Activated naive CD4-positive, alpha-beta T cell treated with anti-CD3 and anti-CD28 coated beads for 36 hours (primary cell): ENCODE measurements at regions not wholly inside any gene's neighbourhood (a gene's known extent, or its start where the extent isn't known, plus 50 kb on each side); places are given as distances from the start of the nearest gene placed in this dataset.
A peak's percentile ranks its signal among the peaks of the same experiment; 100 is the strongest.

ENCODE experiments used
- CTCF ChIA-PET: fragments of 350-600 bp; sonication (Branson Sonifier 250); formaldehyde crosslinking; loops from one replicate; lab custom pipeline; 2021; ENCODE audit warnings: antibody characterized with exemption; lab: Charles Lee
- DNase-seq: peaks from one replicate; pipeline ENCODE4 v3.0.0-alpha.2; 2020
- H3K27ac Mint-ChIP-seq: one replicate; pipeline ENCODE4 v1.8.0; 2021; ENCODE audit warnings: mild to moderate bottlenecking, mixed read lengths
- H3K27me3 Mint-ChIP-seq: one replicate; pipeline ENCODE4 v1.8.0; 2021; ENCODE audit warnings: low read depth, mixed read lengths
- H3K36me3 Mint-ChIP-seq: one replicate; pipeline ENCODE4 v1.8.0; 2021; ENCODE audit warnings: low read depth, mixed read lengths
- H3K4me1 Mint-ChIP-seq: one replicate; pipeline ENCODE4 v1.8.0; 2021; ENCODE audit warnings: low read depth, mixed read lengths
- H3K4me3 Mint-ChIP-seq: one replicate; pipeline ENCODE4 v1.8.0; 2021; ENCODE audit warnings: mild to moderate bottlenecking, moderate library complexity, mixed read lengths
- H3K9me3 Mint-ChIP-seq: one replicate; pipeline ENCODE4 v1.8.0; 2021; ENCODE audit warnings: mixed read lengths
- intact Hi-C: fragments of 100-400 bp; cut with micrococcal nuclease; formaldehyde crosslinking; loops from one replicate; pipeline ENCODE4 v1.15.1; 2023

GRCh38 chr9:29209748-29210291, 1636.5 kb upstream of the C9orf72 start:
- intact Hi-C loops = no loop called here
- no peaks in the 10 kb centered on the region for H3K36me3 Mint-ChIP-seq
- peaks cover 39% of the 10 kb centered on the region for H3K27me3 Mint-ChIP-seq
- peaks cover 19% of the 10 kb centered on the region for H3K4me1 Mint-ChIP-seq
- no peak overlapping the region for H3K27ac Mint-ChIP-seq
- H3K4me3 Mint-ChIP-seq = no peak overlapping the region
- DNase-seq = no peak
- CTCF ChIA-PET = no interaction called here
- no peaks in the 10 kb centered on the region for H3K9me3 Mint-ChIP-seq

- H3K36me3 Mint-ChIP-seq = no peaks in the 10 kb centered on the region
- H3K4me1 Mint-ChIP-seq = peaks cover 19% of the 10 kb centered on the region
- H3K4me3 Mint-ChIP-seq = no peak overlapping the region
- H3K27ac Mint-ChIP-seq = no peak overlapping the region
- peaks cover 51% of the 10 kb centered on the region for H3K27me3 Mint-ChIP-seq
- CTCF ChIA-PET = interaction anchor here (0.9 to 1.1 kb wide), 2 partner anchors 15 to 18 kb away, joined by 3 read pairs; no protein-coding TSS in a partner anchor
- H3K9me3 Mint-ChIP-seq = no peaks in the 10 kb centered on the region
- intact Hi-C loops = no loop called here
- DNase-seq = no peak
Observed at GRCh38 chr9:29211003-29211579, 1637.8 kb upstream of the C9orf72 start.

GRCh38 chr9:29211580-29212396, 1638.5 kb upstream of the C9orf72 start:
- intact Hi-C loops = no loop called here
- peaks cover 19% of the 10 kb centered on the region for H3K4me1 Mint-ChIP-seq
- peak; percentile 29 for DNase-seq
- CTCF ChIA-PET = interaction anchor here (0.9 to 1.1 kb wide), 3 partner anchors 9 to 18 kb away, joined by 3 to 5 read pairs (median 3); no protein-coding TSS in a partner anchor
- no peak overlapping the region for H3K27ac Mint-ChIP-seq
- no peaks in the 10 kb centered on the region for H3K36me3 Mint-ChIP-seq
- no peak overlapping the region for H3K4me3 Mint-ChIP-seq
- no peaks in the 10 kb centered on the region for H3K9me3 Mint-ChIP-seq
- peaks cover 57% of the 10 kb centered on the region for H3K27me3 Mint-ChIP-seq

GRCh38 chr9:29212397-29213387, 1639.4 kb upstream of the C9orf72 start:
- no peaks in the 10 kb centered on the region for H3K9me3 Mint-ChIP-seq
- H3K27ac Mint-ChIP-seq = no peak overlapping the region
- no peak for DNase-seq
- no peaks in the 10 kb centered on the region for H3K36me3 Mint-ChIP-seq
- H3K4me3 Mint-ChIP-seq = peak overlapping the region; percentile 36
- intact Hi-C loops = no loop called here
- peaks cover 59% of the 10 kb centered on the region for H3K27me3 Mint-ChIP-seq
- peaks cover 19% of the 10 kb centered on the region for H3K4me1 Mint-ChIP-seq
- CTCF ChIA-PET = interaction anchor here (0.7 to 0.9 kb wide), 2 partner anchors 10 to 11 kb away, joined by 4 to 5 read pairs; no protein-coding TSS in a partner anchor

- no peaks in the 10 kb centered on the region for H3K36me3 Mint-ChIP-seq
- intact Hi-C loops = no loop called here
- CTCF ChIA-PET = no interaction called here
- no peak for DNase-seq
- H3K4me1 Mint-ChIP-seq = peaks cover 19% of the 10 kb centered on the region
- H3K27ac Mint-ChIP-seq = no peak within 1 kb of the TSS
- H3K4me3 Mint-ChIP-seq = peak within 1 kb of the TSS; percentile 36
- H3K27me3 Mint-ChIP-seq = peaks cover 59% of the 10 kb centered on the region
- H3K9me3 Mint-ChIP-seq = no peaks in the 10 kb centered on the region
Observed at GRCh38 chr9:29213417-29214153, 1640.3 kb upstream of the C9orf72 start, which contains the start of gene LINGO2. Gene LINGO2 (minus strand): TSS chr9:29213601.

GRCh38 chr9:29214154-29214689, 1640.9 kb upstream of the C9orf72 start:
- DNase-seq = no peak
- CTCF ChIA-PET = no interaction called here
- H3K27me3 Mint-ChIP-seq = peaks cover 59% of the 10 kb centered on the region
- H3K4me1 Mint-ChIP-seq = peaks cover 19% of the 10 kb centered on the region
- no peak overlapping the region for H3K4me3 Mint-ChIP-seq
- H3K36me3 Mint-ChIP-seq = no peaks in the 10 kb centered on the region
- H3K9me3 Mint-ChIP-seq = no peaks in the 10 kb centered on the region
- H3K27ac Mint-ChIP-seq = no peak overlapping the region
- intact Hi-C loops = no loop called here

GRCh38 chr9:29214690-29215253, 1641.5 kb upstream of the C9orf72 start:
- CTCF ChIA-PET = no interaction called here
- intact Hi-C loops = no loop called here
- peaks cover 19% of the 10 kb centered on the region for H3K4me1 Mint-ChIP-seq
- DNase-seq = no peak
- H3K4me3 Mint-ChIP-seq = no peak overlapping the region
- no peak overlapping the region for H3K27ac Mint-ChIP-seq
- no peaks in the 10 kb centered on the region for H3K9me3 Mint-ChIP-seq
- H3K27me3 Mint-ChIP-seq = peaks cover 58% of the 10 kb centered on the region
- H3K36me3 Mint-ChIP-seq = no peaks in the 10 kb centered on the region

- Mint-ChIP-seq H3K4me1 (peaks cover 8% of the 10 kb centered on the region), H3K27me3 (peaks cover 35% of the 10 kb centered on the region), H3K36me3 (no peaks in the 10 kb centered on the region), H3K4me3 (no peak overlapping the region), H3K27ac (no peak overlapping the region), H3K9me3 (no peaks in the 10 kb centered on the region)
- DNase-seq = no peak
- CTCF ChIA-PET = no interaction called here
- intact Hi-C loops = no loop called here
Observed at GRCh38 chr9:29217966-29218365, 1644.7 kb upstream of the C9orf72 start.

- Mint-ChIP-seq H3K4me3 (no peak overlapping the region), H3K36me3 (no peaks in the 10 kb centered on the region), H3K27ac (no peak overlapping the region), H3K27me3 (peaks cover 11% of the 10 kb centered on the region), H3K4me1 (no peaks in the 10 kb centered on the region), H3K9me3 (no peaks in the 10 kb centered on the region)
- CTCF ChIA-PET = no interaction called here
- no peak for DNase-seq
- intact Hi-C loops = no loop called here
Observed at GRCh38 chr9:29220596-29221251, 1647.4 kb upstream of the C9orf72 start.

GRCh38 chr9:29228558-29228957, 1655.3 kb upstream of the C9orf72 start:
- no peak for DNase-seq
- H3K4me1 Mint-ChIP-seq = no peaks in the 10 kb centered on the region
- H3K36me3 Mint-ChIP-seq = no peaks in the 10 kb centered on the region
- no peaks in the 10 kb centered on the region for H3K9me3 Mint-ChIP-seq
- H3K27me3 Mint-ChIP-seq = no peaks in the 10 kb centered on the region
- H3K27ac Mint-ChIP-seq = no peak overlapping the region
- CTCF ChIA-PET = no interaction called here
- intact Hi-C loops = no loop called here
- H3K4me3 Mint-ChIP-seq = no peak overlapping the region
